ENCODE measurements at regions not wholly inside any gene's neighbourhood (a gene's known extent, or its start where the extent isn't known, plus 50 kb on each side); places are given as distances from the start of the nearest gene placed in this dataset.

DNA sequence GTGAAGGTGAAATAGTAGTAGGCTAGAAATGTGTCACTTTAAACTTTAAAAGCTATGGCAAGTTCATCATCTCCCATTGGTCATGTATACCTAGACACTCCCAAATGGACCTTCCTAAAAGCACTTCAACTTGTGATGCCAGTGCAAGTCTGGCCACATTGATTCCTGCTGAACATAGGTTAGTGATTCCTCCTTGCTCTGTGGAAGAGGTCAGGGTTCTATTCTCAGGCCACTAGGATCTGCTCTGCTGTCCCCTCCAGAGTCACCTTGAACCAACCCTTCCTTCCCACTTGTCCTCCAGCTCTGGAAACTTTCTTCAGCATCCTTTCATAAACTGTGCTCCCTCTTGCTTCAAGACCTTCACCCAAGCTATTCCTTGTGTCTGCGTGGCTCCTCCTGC lies 301.7 kb downstream of the RPLP1 start:
- TF ChIP-seq, protein P1, sequence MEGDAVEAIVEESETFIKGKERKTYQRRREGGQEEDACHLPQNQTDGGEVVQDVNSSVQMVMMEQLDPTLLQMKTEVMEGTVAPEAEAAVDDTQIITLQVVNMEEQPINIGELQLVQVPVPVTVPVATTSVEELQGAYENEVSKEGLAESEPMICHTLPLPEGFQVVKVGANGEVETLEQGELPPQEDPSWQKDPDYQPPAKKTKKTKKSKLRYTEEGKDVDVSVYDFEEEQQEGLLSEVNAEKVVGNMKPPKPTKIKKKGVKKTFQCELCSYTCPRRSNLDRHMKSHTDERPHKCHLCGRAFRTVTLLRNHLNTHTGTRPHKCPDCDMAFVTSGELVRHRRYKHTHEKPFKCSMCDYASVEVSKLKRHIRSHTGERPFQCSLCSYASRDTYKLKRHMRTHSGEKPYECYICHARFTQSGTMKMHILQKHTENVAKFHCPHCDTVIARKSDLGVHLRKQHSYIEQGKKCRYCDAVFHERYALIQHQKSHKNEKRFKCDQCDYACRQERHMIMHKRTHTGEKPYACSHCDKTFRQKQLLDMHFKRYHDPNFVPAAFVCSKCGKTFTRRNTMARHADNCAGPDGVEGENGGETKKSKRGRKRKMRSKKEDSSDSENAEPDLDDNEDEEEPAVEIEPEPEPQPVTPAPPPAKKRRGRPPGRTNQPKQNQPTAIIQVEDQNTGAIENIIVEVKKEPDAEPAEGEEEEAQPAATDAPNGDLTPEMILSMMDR (IDR thresholded peaks at IDR 0.05), result no peak
- TF ChIP-seq POLR2A (IDR thresholded peaks at IDR 0.05), result no peak

Data from thyroid gland (tissue), 4 donors.